ENCODE measurements at regions not wholly inside any gene's neighbourhood (a gene's known extent, or its start where the extent isn't known, plus 50 kb on each side); places are given as distances from the start of the nearest gene placed in this dataset.

- Mint-ChIP-seq H3K4me1 (ENCODE audit: low read depth) (peaks cover 6% of the 10 kb centered on the region), H3K27ac (ENCODE audit: unreplicated experiment) (no peak overlapping the region), H3K4me3 (ENCODE audit: unreplicated experiment) (no peak overlapping the region), H3K27me3 (ENCODE audit: low read depth) (no peaks in the 10 kb centered on the region), H3K9me3 (ENCODE audit: low read depth) (peaks cover 5% of the 10 kb centered on the region), H3K36me3 (ENCODE audit: low read depth) (peaks cover 2% of the 10 kb centered on the region)
- no peak for DNase-seq (ENCODE audit: low spot score)
- no peak for TF ChIP-seq CTCF (IDR thresholded peaks at IDR 0.05)
Observed at GRCh38 chr10:31611161-31611560, 292.1 kb downstream of the ZEB1 start.

GRCh38 chr10:31607481-31607880 lies 288.5 kb downstream of the ZEB1 start:
- Mint-ChIP-seq H3K9me3 (ENCODE audit: low read depth) (no peaks in the 10 kb centered on the region), H3K4me3 (ENCODE audit: unreplicated experiment) (no peak overlapping the region)
- no peak for DNase-seq (ENCODE audit: low spot score)

GRCh38 chr10:31606841-31607240 lies 287.8 kb downstream of the ZEB1 start:
- Mint-ChIP-seq H3K27me3 (ENCODE audit: low read depth) (no peaks in the 10 kb centered on the region), H3K27ac (ENCODE audit: unreplicated experiment) (no peak overlapping the region), H3K4me3 (ENCODE audit: unreplicated experiment) (no peak overlapping the region), H3K36me3 (ENCODE audit: low read depth) (no peaks in the 10 kb centered on the region), H3K4me1 (ENCODE audit: low read depth) (peaks cover 15% of the 10 kb centered on the region), H3K9me3 (ENCODE audit: low read depth) (no peaks in the 10 kb centered on the region)
- DNase-seq (ENCODE audit: low spot score), result no peak
- no peak for TF ChIP-seq CTCF (IDR thresholded peaks at IDR 0.05)

More at GRCh38 chr10:31607481-31607880, 288.5 kb downstream of the ZEB1 start:
- Mint-ChIP-seq H3K27ac (ENCODE audit: unreplicated experiment) (no peak overlapping the region), H3K4me1 (ENCODE audit: low read depth) (peaks cover 16% of the 10 kb centered on the region), H3K27me3 (ENCODE audit: low read depth) (no peaks in the 10 kb centered on the region), H3K36me3 (ENCODE audit: low read depth) (no peaks in the 10 kb centered on the region)
- TF ChIP-seq CTCF (IDR thresholded peaks at IDR 0.05), result no peak

- Mint-ChIP-seq H3K4me1 (ENCODE audit: low read depth) (peaks cover 14% of the 10 kb centered on the region), H3K36me3 (ENCODE audit: low read depth) (no peaks in the 10 kb centered on the region), H3K27ac (ENCODE audit: unreplicated experiment) (no peak overlapping the region), H3K27me3 (ENCODE audit: low read depth) (no peaks in the 10 kb centered on the region), H3K9me3 (ENCODE audit: low read depth) (no peaks in the 10 kb centered on the region), H3K4me3 (ENCODE audit: unreplicated experiment) (no peak overlapping the region)
- DNase-seq (ENCODE audit: low spot score), result no peak
- no peak for TF ChIP-seq CTCF (IDR thresholded peaks at IDR 0.05)
Observed at GRCh38 chr10:31605861-31606525, 287.0 kb downstream of the ZEB1 start.

- H3K4me1 Mint-ChIP-seq (ENCODE audit: low read depth), result peaks cover 14% of the 10 kb centered on the region
- H3K27ac Mint-ChIP-seq (ENCODE audit: unreplicated experiment), result no peak overlapping the region
- H3K4me3 Mint-ChIP-seq (ENCODE audit: unreplicated experiment), result no peak overlapping the region
- TF ChIP-seq CTCF (IDR thresholded peaks at IDR 0.05), result no peak
- H3K9me3 Mint-ChIP-seq (ENCODE audit: low read depth), result no peaks in the 10 kb centered on the region
- DNase-seq (ENCODE audit: low spot score), result no peak
- no peaks in the 10 kb centered on the region for H3K36me3 Mint-ChIP-seq (ENCODE audit: low read depth)
- no peaks in the 10 kb centered on the region for H3K27me3 Mint-ChIP-seq (ENCODE audit: low read depth)
Observed at GRCh38 chr10:31605426-31605825, 286.4 kb downstream of the ZEB1 start.
